ENCODE measurements at regions not wholly inside any gene's neighbourhood (a gene's known extent, or its start where the extent isn't known, plus 50 kb on each side); places are given as distances from the start of the nearest gene placed in this dataset.
"Not testable (repeated sequence)": the region's sequence is repeated elsewhere in the genome, so short reads cannot be mapped to it uniquely, and the experiment has no call there.

DNA sequence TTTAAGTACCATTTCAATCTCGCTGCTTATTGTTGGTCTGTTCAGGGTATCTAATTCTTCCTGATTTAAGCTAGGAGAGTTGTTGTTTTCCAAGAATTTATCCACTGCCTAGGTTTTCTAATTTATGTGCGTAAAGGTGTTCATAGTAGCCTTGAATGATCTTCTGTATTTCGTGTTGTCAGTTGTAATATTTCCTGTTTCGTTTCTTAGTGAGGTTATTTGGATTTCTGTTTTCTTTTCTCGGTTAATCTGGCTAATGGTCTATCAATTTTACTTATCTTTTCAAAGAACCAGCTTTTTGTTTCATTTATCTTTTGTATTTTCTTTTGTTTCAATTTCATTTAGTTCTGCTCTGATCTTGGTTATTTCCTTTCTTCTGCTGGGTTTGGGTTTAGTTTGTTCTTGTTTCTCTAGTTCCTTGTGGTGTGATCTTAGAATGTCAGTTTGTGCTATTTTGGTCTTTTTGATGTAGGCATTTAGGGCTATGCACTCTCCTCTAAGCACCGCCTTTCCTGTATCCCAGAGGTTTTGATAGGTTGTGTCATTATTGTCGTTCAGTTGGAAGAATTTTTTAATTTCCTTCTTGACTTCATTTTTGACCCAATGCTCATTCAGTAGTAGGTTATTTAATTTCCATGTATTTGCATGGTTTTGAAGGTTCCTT is 92.5 kb upstream of the CSRP2 start:
- not testable (repeated sequence) for DNase-seq (ENCODE audit: low spot score)

DNA sequence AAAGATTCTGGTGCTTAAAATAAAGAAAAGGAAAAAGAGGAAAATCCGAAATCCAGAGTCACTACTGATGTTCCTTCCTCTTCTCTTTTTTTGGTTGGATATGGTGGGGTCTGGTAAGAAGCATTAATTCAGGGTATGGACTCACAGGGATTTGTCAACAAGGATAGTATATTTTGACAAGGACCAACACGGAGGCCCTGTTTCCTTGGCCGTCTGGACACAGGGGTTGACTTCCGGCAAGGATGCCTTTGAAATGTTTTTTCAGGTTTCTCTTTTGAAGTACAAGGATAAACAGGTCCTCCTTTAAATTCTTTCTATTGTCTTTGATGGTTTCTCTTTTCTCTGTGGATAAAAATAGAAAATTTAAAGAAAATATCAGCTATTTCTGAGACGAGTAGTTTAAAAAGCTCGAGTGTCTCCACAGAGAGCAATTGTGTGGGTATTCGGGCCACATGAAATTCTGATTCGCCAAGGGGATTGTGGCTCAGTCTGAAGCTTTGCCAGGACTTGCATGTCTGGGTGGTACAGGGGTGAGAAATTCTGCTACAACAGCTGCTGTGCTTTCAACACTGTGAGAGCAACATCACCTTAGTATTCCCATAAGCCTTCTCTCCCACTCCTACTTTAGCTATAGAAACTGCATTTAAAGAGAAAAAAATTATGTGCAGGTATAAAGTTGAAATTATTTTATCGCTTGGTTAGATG is 88.5 kb upstream of the CSRP2 start:
- DNase-seq (ENCODE audit: low spot score), result no peak

- no peak for DNase-seq (ENCODE audit: low spot score)
These were observed 86.2 kb upstream of the CSRP2 start for GRCh38 chr12:76964784-76965571.

DNA sequence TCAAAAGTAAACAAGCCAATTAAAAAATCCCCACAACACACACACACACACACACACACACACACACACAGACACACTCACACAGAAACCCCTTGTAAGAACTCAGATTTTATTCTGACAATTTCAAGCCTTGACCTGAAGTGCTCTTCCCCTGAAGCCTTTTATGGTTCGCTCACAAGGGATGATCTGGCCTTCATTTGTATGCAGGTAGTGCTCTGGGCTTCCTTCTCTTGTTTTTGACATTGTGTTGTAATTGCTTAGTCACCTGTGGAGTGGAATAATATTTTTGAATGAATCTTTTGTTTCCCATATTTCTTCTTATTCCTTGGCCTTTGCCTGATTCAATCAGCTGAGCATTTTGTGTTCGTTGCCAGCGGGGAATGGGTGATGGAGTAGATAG is 83.3 kb upstream of the CSRP2 start:
- DNase-seq (ENCODE audit: low spot score), result no peak

GRCh38 chr12:76957301-76957700 is 78.5 kb upstream of the CSRP2 start:
- no peak for DNase-seq (ENCODE audit: low spot score)

DNA sequence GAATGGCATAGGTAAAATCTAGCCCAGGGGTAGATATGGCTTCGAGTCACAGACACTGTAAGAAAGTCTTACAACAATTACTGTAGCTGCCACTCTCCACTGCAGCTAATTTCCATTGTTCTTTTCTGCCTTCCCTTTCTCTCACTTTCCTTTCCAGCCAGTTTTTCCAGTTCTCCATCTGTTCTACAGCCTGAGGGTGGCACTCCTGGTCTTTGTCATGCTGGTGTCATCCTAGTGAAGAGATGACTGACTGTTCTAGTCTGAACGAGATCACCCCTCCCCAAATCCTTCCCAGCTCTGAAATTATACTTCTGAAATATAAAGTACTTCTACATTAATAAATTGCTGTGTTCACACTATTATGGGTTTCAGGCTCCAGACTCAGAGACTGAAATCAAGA is 74.2 kb upstream of the CSRP2 start:
- DNase-seq (ENCODE audit: low spot score), result no peak

DNA sequence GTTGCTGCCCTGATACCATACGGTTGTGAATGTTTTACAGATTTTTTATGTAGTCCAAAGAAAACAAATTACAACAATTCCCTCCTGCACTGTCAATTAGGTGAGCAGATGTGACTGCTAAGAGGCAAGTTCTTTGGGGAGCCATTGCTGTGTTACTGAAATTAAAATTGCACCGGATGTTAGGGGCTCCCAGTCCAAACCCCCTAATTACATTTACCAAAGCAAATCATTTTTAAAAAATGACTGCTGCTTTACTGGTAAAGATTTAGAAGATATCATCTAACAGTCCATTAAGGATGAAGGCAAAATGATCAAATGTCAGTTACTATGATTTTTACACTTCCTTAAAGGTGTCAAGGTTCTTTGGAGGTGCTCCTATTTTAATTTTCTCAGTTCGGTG is 70.1 kb upstream of the CSRP2 start:
- DNase-seq (ENCODE audit: low spot score), result no peak

GRCh38 chr12:76947304-76947703 is 68.5 kb upstream of the CSRP2 start:
- DNase-seq (ENCODE audit: low spot score), result no peak

DNA sequence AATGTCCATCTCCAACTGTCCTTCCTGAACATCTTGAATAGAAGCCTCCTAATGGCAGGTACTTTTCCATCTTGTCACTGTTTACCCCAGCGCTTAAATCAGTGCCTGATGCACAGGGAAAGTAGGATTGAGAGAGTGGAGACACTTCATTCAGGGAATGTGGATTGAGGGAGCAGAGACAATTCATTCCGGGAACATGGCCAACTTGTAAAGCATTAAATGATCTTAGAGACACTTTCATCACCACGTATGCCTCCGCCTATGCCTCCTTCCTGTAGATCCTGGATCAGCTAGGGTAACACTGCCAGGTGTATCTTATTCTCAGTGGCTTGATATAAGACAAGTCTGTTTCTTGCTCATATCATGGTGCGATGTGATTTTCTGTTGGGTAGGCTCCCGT is 67.6 kb upstream of the CSRP2 start:
- DNase-seq (ENCODE audit: low spot score), result no peak

DNA sequence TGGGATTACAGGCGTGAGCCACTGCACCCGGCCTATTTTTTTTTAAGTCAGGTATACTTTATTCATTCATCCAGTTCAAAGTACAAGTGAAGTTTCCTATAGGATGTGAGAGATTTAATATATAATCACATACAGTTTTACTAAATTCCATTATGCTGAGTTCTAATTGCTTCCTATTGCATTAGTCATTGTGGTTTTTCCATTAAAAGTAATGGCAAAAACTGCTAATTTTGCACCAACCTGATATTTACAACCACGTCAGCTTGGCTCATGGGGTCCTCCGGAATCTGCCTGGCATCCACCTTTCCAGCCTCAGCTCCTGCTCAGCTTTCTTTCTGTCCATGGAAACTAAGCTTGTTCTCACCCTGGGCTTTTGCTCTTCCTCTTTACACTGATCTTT is 67.0 kb upstream of the CSRP2 start:
- DNase-seq (ENCODE audit: low spot score), result peak; percentile 20

- DNase-seq (ENCODE audit: low spot score), result no peak
These were observed 66.1 kb upstream of the CSRP2 start for GRCh38 chr12:76944892-76945291.

- peak; percentile 26 for DNase-seq (ENCODE audit: low spot score)
These were observed 64.2 kb upstream of the CSRP2 start for GRCh38 chr12:76943008-76943407.

GRCh38 chr12:76942267-76942666 is 63.4 kb upstream of the CSRP2 start:
- DNase-seq (ENCODE audit: low spot score), result peak; percentile 43

DNA sequence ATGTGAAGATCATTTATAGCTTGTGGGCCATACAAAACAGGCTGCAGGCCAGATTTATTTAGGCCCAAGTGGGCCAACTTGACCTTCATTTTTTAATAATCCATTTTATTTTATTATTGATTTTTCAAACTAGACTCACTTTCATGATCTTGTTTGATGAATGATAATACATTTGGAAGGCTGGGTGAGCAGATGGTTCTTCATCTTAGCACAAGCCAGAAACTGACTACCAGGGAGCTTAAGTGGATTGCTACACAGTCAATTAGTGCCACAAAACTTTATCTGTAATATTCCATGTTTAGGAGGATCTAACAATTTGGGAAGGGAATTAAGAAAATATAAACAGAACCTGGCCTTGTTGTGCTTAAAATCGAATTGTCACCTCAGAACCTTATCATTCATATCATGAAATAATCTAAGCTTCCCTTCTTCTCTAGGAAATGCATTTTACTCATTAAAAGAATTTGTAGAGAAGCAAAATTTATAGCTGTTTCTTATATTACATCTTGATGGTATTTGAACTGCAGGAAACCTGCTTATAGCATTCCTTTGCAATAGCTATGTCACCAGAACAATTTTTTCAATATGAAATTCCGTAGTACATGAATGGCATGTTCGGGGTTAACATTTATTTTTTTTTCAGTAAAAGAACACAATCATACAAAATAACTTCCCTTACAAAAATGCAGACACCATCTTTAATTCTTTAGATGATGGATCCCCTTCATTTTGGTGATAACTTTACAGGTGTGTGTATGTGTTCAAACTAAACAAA is 62.0 kb upstream of the CSRP2 start:
- no peak for DNase-seq (ENCODE audit: low spot score)

DNA sequence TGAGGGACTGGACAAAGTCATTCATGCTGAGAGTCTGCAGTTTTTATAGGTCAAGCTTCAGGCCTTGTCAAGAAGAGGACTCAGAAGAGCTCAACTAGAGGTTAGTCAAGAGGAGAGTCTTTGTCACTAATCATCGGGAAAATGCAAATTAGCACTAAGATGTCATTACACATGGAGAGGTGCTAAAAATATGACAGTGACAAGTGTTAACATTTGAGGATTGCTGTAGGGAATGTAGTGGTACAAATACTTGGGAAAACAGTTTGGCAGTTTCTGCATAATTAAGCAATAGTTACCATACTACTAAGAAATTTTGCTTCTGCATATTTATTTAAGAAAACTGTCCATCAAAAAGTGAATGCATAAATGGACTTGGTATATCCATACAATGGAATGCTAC is 60.9 kb upstream of the CSRP2 start:
- no peak for DNase-seq (ENCODE audit: low spot score)

- no peak for DNase-seq (ENCODE audit: low spot score)
These were observed 57.7 kb upstream of the CSRP2 start for GRCh38 chr12:76936275-76937193.

- not testable (repeated sequence) for DNase-seq (ENCODE audit: low spot score)
These were observed 54.6 kb upstream of the CSRP2 start for GRCh38 chr12:76933392-76933791.

DNA sequence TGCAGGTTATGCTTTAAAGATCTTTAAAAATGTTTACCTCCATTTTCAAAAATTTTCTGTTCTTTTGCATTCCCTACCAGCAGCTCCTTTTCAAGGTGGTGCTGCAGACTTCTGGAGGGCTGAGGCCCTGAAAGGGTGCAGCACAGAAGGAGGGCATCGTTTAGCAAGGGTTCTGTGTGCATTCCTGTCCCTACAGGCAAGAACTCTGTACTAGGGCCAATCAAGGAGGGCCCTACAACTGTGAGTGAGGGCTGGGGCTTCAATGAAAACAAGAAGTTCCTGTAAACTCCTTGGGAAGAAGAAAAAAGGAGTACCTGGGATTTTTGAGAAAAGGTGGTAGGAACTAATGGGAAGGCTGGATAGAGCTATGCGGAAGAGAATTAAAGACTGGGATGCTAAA is 50.7 kb upstream of the CSRP2 start:
- no peak for DNase-seq (ENCODE audit: low spot score)
